Right lobe of liver (tissue), 6 donors: ENCODE measurements at regions not wholly inside any gene's neighbourhood (a gene's known extent, or its start where the extent isn't known, plus 50 kb on each side); places are given as distances from the start of the nearest gene placed in this dataset.
A peak's percentile ranks its signal among the peaks of the same experiment; 100 is the strongest.

Source experiments
- ATAC-seq, 4 donors: fragments of 200-7000 bp; cut with Tn5 transposase; one replicate each; pipeline ENCODE4 v1.9.1; 2020; ENCODE audit warnings: mild to moderate bottlenecking in 4 of 4, moderate library complexity in 4 of 4
- DNase-seq, 3 donors: peaks; one replicate each; pipeline ENCODE4 v3.0.0-alpha.2; 2020
- H3K27ac ChIP-seq, 3 donors: fragments of 200-600 bp; one replicate each; pipeline ENCODE4 v1.8.0; 2022
- H3K27me3 ChIP-seq, 2 donors: fragments of 200-600 bp; one replicate each; pipeline ENCODE4 v1.8.0; 2022
- H3K36me3 ChIP-seq, 4 donors: fragments of 200-600 bp; sonication (generic) in 1 of 4; one replicate each; pipeline versions ENCODE4 v1.5.1 to v1.8.0; 2017 to 2022; ENCODE audit warnings: control low read depth in 1 of 4
- H3K4me1 ChIP-seq, 4 donors: fragments of 200-600 bp; sonication (generic) in 1 of 4; one replicate each; pipeline versions ENCODE4 v1.5.1 to v1.8.0; 2017 to 2022; ENCODE audit warnings: control low read depth in 1 of 4
- H3K4me3 ChIP-seq, 3 donors: fragments of 200-600 bp; one replicate each; pipeline ENCODE4 v1.8.0; 2022
- H3K9me3 ChIP-seq, 4 donors: fragments of 200-600 bp; sonication (generic) in 1 of 4; one replicate each; pipeline versions ENCODE4 v1.5.1 to v1.8.0; 2017 to 2022; ENCODE audit warnings: control low read depth in 1 of 4
- POLR2A ChIP-seq: fragments of 450-650 bp; IDR thresholded peaks from one replicate; pipeline ENCODE4 v1.6.1; 2017; ENCODE audit warnings: antibody characterized with exemption, mild to moderate bottlenecking
- WGBS: methylation state at CpG from one replicate; pipeline ENCODE4 v1.1.6; 2018; ENCODE audit warnings: low coverage, low lambda C conversion rate; ENCODE audit not compliant: insufficient coverage; ENCODE audit errors: missing lambda C conversion rate; 5-methylcytosine and 5-hydroxymethylcytosine counted together
- intact Hi-C, 2 donors: fragments of 100-400 bp; cut with DNase I; formaldehyde crosslinking; loops; one replicate each; pipeline versions ENCODE4 v1.11.2 to v1.14.1; 2022
- TF ChIP-seq, protein P1 (sequence below), 4 donors: fragments of 200-600 bp in 3 of 4; fragments of 450-650 bp in 1 of 4; IDR thresholded peaks; one replicate each; pipeline versions ENCODE4 v1.5.1 to v1.8.0; 2016 to 2022; ENCODE audit warnings: antibody characterized with exemption in 4 of 4, mild to moderate bottlenecking in 2 of 4
- donor health status: DM: no; HTN: yes; CAD: no.
- donor health status: DM: no; HTN: no; CAD: no.
- donor health status: DM: no; HTN: no; CAD: no.
- donor health status: DM: no; HTN: yes; CAD: no.
- donor health status: DM: no; HTN: yes; CAD: no.

DNA sequence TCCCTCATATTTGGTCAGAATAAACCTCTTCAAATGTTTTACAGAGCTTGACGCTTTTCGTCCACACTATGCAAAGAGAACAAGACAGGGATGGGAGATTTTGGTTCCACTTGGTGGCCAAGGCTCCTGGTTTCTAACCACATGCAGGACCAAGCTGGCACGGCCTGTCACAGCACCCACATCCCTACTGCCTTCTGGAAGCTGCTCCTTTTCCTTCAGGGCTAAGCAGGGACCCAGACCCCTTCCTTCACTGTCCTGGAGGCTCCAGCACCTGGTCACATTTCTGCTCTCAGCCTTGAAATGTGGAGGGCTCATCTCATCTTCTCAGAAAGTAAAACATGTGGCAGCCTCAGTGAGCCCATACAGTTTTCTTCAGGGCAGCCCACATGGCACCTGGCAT, 50.4 kb upstream of the ARHGEF7 start:
- ATAC-seq (no peak), DNase-seq (no peak)
- intact Hi-C loops, result loop anchor here (5.0 kb wide), 2 partner anchors 158 to 163 kb away; no protein-coding TSS in a partner anchor
- Histone ChIP-seq H3K36me3 (no peaks in the 10 kb centered on the region), H3K9me3 (no peaks in the 10 kb centered on the region), H3K4me3 (no peak overlapping the region), H3K27me3 (no peaks in the 10 kb centered on the region), H3K4me1 (no peaks in the 10 kb centered on the region), H3K27ac (no peak overlapping the region)
- TF ChIP-seq, protein P1, sequence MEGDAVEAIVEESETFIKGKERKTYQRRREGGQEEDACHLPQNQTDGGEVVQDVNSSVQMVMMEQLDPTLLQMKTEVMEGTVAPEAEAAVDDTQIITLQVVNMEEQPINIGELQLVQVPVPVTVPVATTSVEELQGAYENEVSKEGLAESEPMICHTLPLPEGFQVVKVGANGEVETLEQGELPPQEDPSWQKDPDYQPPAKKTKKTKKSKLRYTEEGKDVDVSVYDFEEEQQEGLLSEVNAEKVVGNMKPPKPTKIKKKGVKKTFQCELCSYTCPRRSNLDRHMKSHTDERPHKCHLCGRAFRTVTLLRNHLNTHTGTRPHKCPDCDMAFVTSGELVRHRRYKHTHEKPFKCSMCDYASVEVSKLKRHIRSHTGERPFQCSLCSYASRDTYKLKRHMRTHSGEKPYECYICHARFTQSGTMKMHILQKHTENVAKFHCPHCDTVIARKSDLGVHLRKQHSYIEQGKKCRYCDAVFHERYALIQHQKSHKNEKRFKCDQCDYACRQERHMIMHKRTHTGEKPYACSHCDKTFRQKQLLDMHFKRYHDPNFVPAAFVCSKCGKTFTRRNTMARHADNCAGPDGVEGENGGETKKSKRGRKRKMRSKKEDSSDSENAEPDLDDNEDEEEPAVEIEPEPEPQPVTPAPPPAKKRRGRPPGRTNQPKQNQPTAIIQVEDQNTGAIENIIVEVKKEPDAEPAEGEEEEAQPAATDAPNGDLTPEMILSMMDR (IDR thresholded peaks at IDR 0.05), result no peak
- TF ChIP-seq POLR2A, result no peak
- WGBS, result 81% methylated on average over 3 of the region's 3 CpGs

DNA sequence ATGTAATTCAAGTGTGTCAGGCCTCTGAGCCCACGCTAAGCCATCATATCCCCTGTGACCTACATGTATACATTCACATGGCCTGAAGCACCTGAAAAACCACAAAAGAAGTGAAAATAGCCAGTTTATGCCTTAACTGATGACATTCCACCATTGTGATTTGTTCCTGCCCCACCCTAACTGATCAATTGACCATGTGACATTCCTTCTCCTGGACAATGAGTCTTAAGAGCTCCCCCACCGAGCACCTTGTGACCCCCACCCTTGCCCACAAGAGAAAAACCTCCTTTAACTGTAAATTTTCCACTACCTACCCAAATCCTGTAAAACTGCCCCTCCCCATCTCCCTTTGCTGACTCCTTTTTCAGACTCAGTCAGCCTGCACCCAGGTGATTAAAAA, 52.1 kb upstream of the ARHGEF7 start:
- whole genome bisulfite sequencing, result 28% methylated on average over 2 of the region's 2 CpGs
- Histone ChIP-seq H3K36me3 (no peaks in the 10 kb centered on the region), H3K27ac (no peak overlapping the region), H3K4me1 (no peaks in the 10 kb centered on the region), H3K27me3 (no peaks in the 10 kb centered on the region), H3K4me3 (no peak overlapping the region), H3K9me3 (no peaks in the 10 kb centered on the region)
- intact Hi-C loops, result loop anchor here in 1 of 2 donors (5.0 kb wide), 1 partner anchor 164 kb away; no protein-coding TSS in a partner anchor
- DNase-seq, result no peak
- TF ChIP-seq, protein P1 (IDR thresholded peaks at IDR 0.05), result no peak
- no peak for TF ChIP-seq POLR2A
- no peak for ATAC-seq

DNA sequence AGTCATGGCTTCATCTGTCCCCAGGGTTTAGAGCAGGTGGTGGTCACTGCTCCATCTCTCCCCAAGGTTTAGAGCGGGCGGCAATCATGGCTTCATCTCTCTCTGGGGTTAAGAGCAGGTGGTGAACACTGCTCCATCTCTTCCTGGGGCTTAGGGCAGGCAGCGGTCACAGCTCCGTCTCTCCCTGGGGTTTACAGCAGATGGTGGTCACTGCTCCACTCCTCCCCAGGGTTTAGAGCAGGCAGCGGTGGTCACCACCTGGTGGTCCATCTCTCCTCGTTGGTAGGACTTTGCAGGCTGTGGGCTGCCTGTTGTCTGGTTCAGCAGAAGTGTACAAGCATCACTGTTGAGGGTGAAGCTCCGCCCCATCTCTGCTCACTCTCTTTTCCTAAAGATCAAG, 52.8 kb upstream of the ARHGEF7 start:
- TF ChIP-seq, protein P1 (IDR thresholded peaks at IDR 0.05), result no peak
- TF ChIP-seq POLR2A, result no peak
- Histone ChIP-seq H3K4me3 (no peak overlapping the region), H3K27ac (no peak overlapping the region), H3K4me1 (no peaks in the 10 kb centered on the region), H3K9me3 (no peaks in the 10 kb centered on the region), H3K36me3 (no peaks in the 10 kb centered on the region), H3K27me3 (no peaks in the 10 kb centered on the region)
- DNase-seq (no peak), ATAC-seq (no peak)
- 71% methylated on average over 2 of the region's 7 CpGs for WGBS
- intact Hi-C loops, result loop anchor here in 1 of 2 donors (5.0 kb wide), 1 partner anchor 165 kb away; no protein-coding TSS in a partner anchor

DNA sequence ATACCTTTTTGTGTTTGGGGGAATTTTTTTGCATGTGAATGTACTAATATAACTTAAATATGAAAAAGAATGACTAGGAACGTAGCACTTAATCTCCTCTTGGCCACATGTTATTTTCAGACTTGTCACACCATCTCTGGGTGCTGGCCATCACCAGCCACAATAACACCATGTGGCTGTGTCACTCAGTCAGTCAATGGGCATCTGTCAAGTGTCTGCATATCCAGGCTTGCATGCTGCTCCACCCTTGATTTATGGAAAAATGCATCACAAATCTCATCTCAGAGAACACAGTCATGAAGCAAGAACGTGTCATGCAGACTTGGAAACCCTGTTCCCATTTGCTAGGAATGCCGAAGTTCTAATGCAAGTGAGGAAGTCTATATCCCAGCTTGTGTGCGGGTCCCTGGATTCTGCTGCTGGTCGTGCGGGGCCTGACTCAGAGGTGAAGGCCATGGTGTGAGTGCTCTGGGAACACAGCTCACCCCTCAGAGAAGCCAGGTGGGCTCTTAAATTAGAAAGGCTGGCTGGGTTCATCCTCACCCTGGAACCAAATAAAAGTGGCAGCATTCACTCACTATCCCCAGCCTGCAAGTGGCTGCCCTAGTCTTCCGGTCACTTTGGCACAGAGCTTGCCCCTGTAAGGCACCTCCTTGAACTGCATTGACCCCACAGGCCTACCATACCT, 53.6 kb upstream of the ARHGEF7 start:
- 88% methylated on average over 1 of the region's 7 CpGs for WGBS
- no peaks in the 10 kb centered on the region for H3K9me3 ChIP-seq
- TF ChIP-seq POLR2A, result no peak
- TF ChIP-seq, protein P1 (IDR thresholded peaks at IDR 0.05), result no peak
- H3K36me3 ChIP-seq, result no peaks in the 10 kb centered on the region
- DNase-seq, result no peak
- no peak overlapping the region for H3K27ac ChIP-seq
- no peaks in the 10 kb centered on the region for H3K27me3 ChIP-seq
- H3K4me1 ChIP-seq, result no peaks in the 10 kb centered on the region
- ATAC-seq, result peak in 1 of 4 donors; percentile 10
- intact Hi-C loops, result loop anchor here in 1 of 2 donors (5.0 kb wide), 1 partner anchor 166 kb away; no protein-coding TSS in a partner anchor
- H3K4me3 ChIP-seq, result no peak overlapping the region
